Umbilical cord (tissue), 1 donor: ENCODE measurements at regions not wholly inside any gene's neighbourhood (a gene's known extent, or its start where the extent isn't known, plus 50 kb on each side); places are given as distances from the start of the nearest gene placed in this dataset.
"Not testable (repeated sequence)": the region's sequence is repeated elsewhere in the genome, so short reads cannot be mapped to it uniquely, and the experiment has no call there.

Source experiments
- DNase-seq: peaks from one replicate; pipeline ENCODE4 v3.0.0-alpha.2; 2015; ENCODE audit warnings: low spot score

GRCh38 chr2:35820391-35820790 lies 535.2 kb upstream of the CRIM1 start:
- DNase-seq: no peak

GRCh38 chr2:35819033-35819432 lies 536.5 kb upstream of the CRIM1 start:
- DNase-seq: peak; percentile 13

GRCh38 chr2:35818359-35818758 lies 537.2 kb upstream of the CRIM1 start:
- not testable (repeated sequence) for DNase-seq

- not testable (repeated sequence) for DNase-seq
These were observed 541.0 kb upstream of the CRIM1 start for GRCh38 chr2:35814597-35814996.

- no peak for DNase-seq
These were observed 552.5 kb upstream of the CRIM1 start for GRCh38 chr2:35803126-35803525.

GRCh38 chr2:35794796-35795450 lies 560.7 kb upstream of the CRIM1 start:
- peak; percentile 45 for DNase-seq

GRCh38 chr2:35790292-35790691 lies 565.3 kb upstream of the CRIM1 start:
- DNase-seq: no peak

- no peak for DNase-seq
These were observed 567.0 kb upstream of the CRIM1 start for GRCh38 chr2:35788543-35788942.

GRCh38 chr2:35787302-35788031 lies 568.1 kb upstream of the CRIM1 start:
- no peak for DNase-seq

GRCh38 chr2:35785564-35785963 lies 570.0 kb upstream of the CRIM1 start:
- DNase-seq: no peak

- no peak for DNase-seq
These were observed 570.8 kb upstream of the CRIM1 start for GRCh38 chr2:35784777-35785176.

- no peak for DNase-seq
These were observed 571.9 kb upstream of the CRIM1 start for GRCh38 chr2:35783723-35784122.

GRCh38 chr2:35741556-35741955 lies 614.0 kb upstream of the CRIM1 start:
- DNase-seq: no peak

GRCh38 chr2:35731674-35732073 lies 623.9 kb upstream of the CRIM1 start:
- no peak for DNase-seq

- DNase-seq: no peak
These were observed 640.7 kb upstream of the CRIM1 start for GRCh38 chr2:35714883-35715282.

- DNase-seq: no peak
These were observed 647.1 kb upstream of the CRIM1 start for GRCh38 chr2:35708411-35708923.

- DNase-seq: no peak
These were observed 667.3 kb upstream of the CRIM1 start for GRCh38 chr2:35688309-35688708.

- DNase-seq: no peak
These were observed 703.8 kb upstream of the CRIM1 start for GRCh38 chr2:35651688-35652323.

- no peak for DNase-seq
These were observed 740.9 kb upstream of the CRIM1 start for GRCh38 chr2:35614640-35615039.

GRCh38 chr2:35606394-35606793 lies 749.2 kb upstream of the CRIM1 start:
- peak; percentile 4 for DNase-seq

- no peak for DNase-seq
These were observed 757.3 kb upstream of the CRIM1 start for GRCh38 chr2:35598310-35598709.

- no peak for DNase-seq
These were observed 763.7 kb upstream of the CRIM1 start for GRCh38 chr2:35591886-35592285.

GRCh38 chr2:35585972-35586371 lies 769.6 kb upstream of the CRIM1 start:
- no peak for DNase-seq
